M059J (cell line): ENCODE measurements at regions not wholly inside any gene's neighbourhood (a gene's known extent, or its start where the extent isn't known, plus 50 kb on each side); places are given as distances from the start of the nearest gene placed in this dataset.
"Not testable (repeated sequence)": the region's sequence is repeated elsewhere in the genome, so short reads cannot be mapped to it uniquely, and the experiment has no call there.

ENCODE experiments used
- DNase-seq: peaks from one replicate; pipeline ENCODE4 v3.0.0-alpha.2; 2012; ENCODE audit warnings: low read depth

- no peak for DNase-seq
Measured at GRCh38 chr10:38209332-38209731, 115.2 kb downstream of the ZNF37A start.

DNA sequence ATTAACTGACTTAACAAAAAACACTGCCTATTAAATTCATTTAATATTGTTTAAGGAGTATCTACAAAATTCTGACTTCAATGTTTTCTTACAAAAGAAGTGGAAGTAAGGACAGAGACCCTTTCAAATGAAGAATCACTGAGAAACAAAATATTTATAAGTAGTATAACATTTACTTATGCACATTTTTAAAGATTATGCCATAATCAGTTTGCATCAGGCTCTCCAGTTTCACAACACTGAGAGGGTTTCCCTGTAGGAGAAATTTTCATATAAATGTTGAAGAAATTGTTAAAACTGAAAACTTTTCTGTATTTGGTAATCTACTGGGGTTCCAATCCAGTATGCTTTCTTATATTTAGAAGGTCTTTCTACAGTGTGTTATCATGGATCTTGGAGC lies 115.6 kb downstream of the ZNF37A start:
- not testable (repeated sequence) for DNase-seq

DNA sequence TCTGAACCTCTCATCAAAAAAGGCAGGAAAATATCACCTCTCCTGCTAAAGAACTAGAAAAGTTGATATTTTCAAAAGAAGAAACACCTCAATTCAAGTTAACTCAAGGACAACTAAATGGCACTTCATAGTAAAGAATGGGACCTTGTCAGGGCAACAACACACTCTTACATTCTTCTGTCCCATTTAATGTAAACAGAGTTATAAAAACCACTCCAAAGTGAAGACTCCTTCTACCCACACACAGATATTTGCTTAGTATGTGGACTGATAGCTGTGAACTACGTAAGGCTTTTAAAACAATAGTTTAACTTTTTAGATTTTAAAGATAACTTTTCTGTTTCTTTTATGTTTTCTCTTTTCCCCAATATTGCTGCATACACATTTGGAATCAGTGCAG lies 118.3 kb downstream of the ZNF37A start:
- DNase-seq, result no peak

DNA sequence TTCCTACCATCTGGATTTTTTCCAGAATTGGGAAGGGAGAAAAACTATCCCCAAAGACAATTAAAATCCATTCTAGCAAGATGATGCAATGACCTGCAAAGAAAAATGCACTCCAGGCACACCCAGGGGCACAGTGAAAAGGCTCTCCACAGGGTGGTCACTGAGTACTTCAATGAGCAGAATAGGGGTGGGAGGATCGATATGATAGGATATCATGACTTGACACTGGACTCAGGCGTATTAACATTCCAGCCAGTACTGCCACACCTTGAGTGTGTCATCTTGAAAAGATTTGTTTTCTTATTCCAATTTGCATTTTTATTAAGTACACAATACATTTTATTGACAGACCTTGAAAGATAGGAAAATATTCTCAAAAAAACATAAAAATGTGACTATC lies 132.2 kb downstream of the ZNF37A start:
- DNase-seq, result no peak

GRCh38 chr10:38228394-38228793 lies 134.3 kb downstream of the ZNF37A start:
- no peak for DNase-seq

- DNase-seq, result not testable (repeated sequence)
Measured at GRCh38 chr10:38238479-38238878, 144.3 kb downstream of the ZNF37A start.

- not testable (repeated sequence) for DNase-seq
Measured at GRCh38 chr10:38242061-38242649, 148.0 kb downstream of the ZNF37A start.

DNA sequence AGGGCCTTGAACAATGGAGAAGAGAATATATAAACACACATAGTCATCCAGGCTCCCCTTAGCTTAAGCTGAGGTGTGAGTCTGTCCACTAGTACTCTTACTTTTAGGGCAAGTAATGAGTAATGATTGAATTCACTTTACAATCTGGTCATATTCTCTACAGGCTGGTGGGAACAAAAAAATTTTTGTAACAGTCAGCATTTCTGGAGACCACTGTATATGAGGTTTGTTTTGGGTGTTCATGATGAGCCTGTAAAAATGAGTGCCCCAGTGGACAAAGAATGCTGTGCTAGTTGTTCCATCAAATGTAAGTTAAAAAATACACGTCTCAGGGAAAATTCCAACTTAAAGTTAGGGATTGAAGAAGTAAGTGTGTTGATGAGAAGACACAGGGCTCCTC lies 154.0 kb downstream of the ZNF37A start:
- DNase-seq, result not testable (repeated sequence)

DNA sequence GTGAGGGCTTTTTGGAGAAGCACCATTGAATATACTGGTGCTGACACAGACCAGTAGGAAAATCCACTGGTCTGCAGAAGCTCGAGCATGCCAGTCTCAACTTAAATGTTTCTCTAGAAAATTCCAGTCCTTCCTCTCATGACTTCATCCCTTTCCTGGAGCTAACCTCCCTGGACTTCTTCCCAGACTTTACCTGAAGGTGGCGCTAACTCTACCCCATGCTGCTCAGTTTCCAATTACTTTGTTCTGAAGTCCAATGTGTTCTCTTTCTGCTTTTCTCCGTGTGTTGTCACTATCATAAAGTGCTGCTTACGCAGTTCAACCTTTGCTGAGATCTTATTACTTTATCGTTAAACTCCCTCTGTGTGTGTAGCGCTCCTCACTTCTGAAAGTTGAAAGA lies 158.4 kb downstream of the ZNF37A start:
- DNase-seq, result not testable (repeated sequence)

DNA sequence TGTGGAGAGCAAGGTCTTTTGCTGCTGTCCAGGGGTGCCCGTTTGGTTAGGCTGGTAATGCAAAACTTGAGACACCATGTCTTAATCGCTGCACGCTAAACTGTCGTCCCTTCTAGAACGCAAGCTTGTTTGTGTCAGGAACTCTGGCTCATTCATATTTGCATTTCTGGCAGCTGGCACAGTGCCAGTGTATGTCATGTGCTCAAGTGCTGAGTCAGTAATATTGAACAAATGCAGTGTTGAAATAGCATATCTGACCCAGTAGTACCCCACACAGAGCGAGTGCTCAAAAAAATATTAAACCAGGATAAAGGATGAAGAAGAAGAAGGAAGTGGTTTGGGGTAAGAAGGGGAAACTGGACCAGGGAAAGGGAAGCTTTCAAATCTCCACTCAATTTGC lies 173.4 kb downstream of the ZNF37A start:
- not testable (repeated sequence) for DNase-seq

DNA sequence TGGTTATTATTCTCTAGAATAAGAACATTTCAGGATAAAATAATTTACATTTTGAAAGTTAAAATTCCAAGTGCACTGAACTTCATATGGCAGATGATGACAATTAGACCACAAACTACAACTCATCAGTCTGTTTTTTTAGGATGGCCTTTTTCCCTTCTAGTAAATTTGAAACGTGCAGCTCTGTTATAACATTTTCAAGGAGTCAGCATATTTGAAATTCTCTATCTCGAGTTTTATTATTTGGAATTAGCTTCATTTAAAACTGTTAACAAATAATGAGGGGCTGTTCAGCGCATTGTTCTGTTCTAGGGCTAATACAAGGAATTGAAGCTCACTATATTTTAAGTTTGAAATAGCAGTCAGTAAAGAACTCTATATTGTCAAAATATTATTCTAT lies 176.9 kb downstream of the ZNF37A start:
- not testable (repeated sequence) for DNase-seq

GRCh38 chr10:38274879-38275278 lies 180.7 kb downstream of the ZNF37A start:
- not testable (repeated sequence) for DNase-seq

GRCh38 chr10:38292560-38292959 lies 198.4 kb downstream of the ZNF37A start:
- DNase-seq, result not testable (repeated sequence)

- DNase-seq, result not testable (repeated sequence)
Measured at GRCh38 chr10:38310111-38310510, 216.0 kb downstream of the ZNF37A start.

DNA sequence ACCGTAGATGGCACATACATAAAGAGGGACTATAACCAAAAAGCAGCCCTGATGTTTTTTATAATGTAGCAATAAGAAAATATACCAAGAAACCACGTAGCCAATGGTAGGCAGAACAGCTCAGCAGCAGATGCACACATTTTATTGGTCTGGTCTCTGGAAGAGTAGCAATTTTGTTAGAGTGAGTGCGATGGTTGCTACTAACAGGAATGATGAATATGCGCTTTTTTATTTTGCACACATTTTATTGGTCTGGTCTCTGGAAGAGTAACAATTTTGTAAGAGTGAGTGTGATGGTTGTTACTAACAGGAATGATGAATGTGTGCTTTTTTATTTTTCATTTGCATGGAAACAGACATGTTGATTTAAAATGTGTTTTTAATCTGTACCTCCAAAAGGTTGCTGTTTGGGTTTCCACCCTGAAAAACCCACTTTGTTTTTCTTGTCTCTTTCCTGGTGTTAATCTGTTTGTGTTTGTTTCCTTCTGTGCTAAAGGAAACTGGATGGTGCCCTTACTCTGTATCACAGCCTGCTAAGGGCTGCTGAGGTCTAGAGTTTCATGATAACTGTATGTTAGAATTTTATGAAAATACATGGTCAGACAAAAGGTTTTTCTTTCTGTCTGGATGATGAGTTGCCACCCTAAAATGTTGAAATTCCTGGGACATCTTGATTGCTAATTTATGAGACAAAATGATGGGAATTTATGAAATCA lies 221.1 kb downstream of the ZNF37A start:
- DNase-seq, result not testable (repeated sequence)

DNA sequence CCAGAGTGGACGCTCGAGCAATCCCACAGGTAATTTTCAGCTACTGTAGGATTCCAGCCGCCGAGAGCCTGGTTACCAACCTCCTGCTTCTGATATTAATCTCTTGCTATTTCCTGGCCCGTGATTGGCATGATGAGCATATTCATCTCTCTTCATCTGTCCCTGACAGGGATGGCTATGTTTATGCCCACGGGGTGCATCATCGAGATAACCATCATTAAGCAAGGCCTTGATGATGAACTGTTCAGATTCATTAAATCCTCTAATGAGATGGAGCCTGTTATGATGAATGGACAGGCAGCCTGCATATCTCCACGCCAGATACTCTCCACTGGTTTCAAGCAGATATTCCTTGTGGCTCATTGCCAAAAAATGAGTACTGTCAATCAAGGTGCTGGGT lies 227.3 kb downstream of the ZNF37A start:
- not testable (repeated sequence) for DNase-seq

DNA sequence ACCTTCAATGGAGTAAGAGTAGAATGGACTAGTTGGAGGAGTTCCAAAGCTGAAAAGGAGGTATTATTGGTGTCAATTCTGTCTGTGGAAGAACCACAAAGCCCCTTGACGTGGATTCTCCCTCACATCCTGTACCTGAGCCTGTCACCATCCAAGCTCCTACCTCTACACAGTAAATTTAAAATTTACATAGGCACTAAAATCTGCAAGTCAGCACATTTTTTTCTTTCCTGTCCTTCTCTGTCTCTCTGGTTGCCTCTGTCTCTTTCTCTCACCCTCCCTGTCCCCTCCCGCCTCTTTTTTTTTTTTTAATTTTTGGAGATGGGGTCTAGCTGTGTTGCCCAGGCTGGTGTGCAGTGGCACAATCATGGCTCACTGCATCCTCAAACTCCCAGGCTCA lies 236.2 kb downstream of the ZNF37A start:
- not testable (repeated sequence) for DNase-seq

GRCh38 chr10:38331106-38331505 lies 237.0 kb downstream of the ZNF37A start:
- DNase-seq, result not testable (repeated sequence)

DNA sequence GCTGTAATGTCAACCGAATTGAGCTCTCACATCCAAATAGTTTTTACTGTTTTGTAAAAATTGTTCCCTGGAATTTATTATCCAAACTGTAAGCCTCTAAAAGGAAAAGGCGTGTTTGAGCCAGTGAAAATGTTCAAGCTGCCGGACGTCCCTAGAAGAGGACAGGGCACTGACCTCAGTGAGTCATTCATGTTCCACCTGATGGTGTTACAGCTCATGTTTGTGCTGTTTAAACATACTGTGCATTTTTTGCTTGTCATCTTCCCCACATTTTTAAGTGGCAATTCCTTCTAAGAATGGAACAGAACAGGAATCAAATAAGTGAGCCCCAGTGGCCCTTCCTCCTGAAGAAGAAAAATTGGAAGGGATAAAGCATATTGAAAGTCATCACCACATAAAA lies 239.6 kb downstream of the ZNF37A start:
- not testable (repeated sequence) for DNase-seq

GRCh38 chr10:38350645-38351044 lies 256.5 kb downstream of the ZNF37A start:
- DNase-seq, result not testable (repeated sequence)

DNA sequence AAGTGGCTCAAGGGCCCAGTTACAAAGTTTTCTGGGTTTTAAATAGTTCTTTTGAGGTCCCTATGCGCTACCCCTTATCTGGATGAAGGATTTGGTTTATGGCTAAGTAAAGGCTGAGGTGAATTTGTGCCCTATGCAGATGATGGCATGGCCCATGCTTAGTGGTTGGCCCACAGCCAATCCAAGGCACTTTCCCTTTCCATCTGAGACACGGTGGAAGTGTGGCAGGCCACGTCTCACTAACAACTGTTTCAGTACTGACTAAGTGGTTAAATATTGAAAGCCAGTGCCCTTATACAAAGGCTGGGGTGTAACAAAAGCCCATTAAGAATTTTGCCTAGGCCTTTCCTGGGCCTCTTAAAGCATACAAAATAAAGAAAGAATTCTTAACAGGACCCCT lies 260.3 kb downstream of the ZNF37A start:
- not testable (repeated sequence) for DNase-seq

- DNase-seq, result peak; percentile 54
Measured at GRCh38 chr10:38355911-38356526, 261.9 kb downstream of the ZNF37A start.

- DNase-seq, result not testable (repeated sequence)
Measured at GRCh38 chr10:38356527-38356926, 262.4 kb downstream of the ZNF37A start.
